DMS 273 (cell line): ENCODE measurements at regions not wholly inside any gene's neighbourhood (a gene's known extent, or its start where the extent isn't known, plus 50 kb on each side); places are given as distances from the start of the nearest gene placed in this dataset.
"Not testable (repeated sequence)": the region's sequence is repeated elsewhere in the genome, so short reads cannot be mapped to it uniquely, and the experiment has no call there.

ENCODE experiments used
- DNase-seq: peaks from one replicate; lab custom pipeline; 2025; ENCODE audit not compliant: unreplicated experiment; lab: John Stamatoyannopoulos, UW

DNA sequence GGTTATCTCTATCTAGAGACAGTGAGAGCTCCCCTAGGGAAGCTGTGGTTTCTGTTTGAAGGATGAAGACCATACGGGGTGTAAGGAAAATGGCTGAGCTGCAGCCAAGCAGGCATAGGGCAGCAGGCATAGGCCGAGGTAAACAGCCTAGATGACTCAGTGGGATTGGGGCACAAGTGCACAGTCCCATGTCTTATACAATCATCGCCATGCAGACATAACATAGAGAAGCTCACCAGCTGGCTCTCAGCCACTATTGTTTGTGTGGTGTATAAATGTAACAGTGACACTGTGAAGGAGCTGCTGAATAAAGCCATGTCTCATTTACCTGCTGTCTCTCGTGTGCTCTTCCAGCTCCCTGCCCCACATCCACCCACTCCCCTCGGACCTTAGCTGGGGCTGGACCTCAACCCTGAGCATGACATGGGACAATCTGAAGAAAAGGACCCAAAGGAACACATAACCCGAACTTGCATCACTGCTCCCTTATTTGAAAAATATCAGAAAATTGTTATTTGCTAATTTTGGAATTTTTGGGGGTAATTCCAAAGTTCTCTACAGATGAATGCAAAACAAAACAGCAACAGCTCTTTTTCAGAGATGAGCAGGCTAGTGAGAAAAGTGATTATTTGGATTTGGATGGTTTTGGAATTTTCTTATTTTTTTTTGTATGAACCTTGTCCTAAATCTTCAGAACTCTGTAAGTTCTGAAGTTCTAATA is 582.7 kb downstream of the REEP3 start:
- DNase-seq: no peak

DNA sequence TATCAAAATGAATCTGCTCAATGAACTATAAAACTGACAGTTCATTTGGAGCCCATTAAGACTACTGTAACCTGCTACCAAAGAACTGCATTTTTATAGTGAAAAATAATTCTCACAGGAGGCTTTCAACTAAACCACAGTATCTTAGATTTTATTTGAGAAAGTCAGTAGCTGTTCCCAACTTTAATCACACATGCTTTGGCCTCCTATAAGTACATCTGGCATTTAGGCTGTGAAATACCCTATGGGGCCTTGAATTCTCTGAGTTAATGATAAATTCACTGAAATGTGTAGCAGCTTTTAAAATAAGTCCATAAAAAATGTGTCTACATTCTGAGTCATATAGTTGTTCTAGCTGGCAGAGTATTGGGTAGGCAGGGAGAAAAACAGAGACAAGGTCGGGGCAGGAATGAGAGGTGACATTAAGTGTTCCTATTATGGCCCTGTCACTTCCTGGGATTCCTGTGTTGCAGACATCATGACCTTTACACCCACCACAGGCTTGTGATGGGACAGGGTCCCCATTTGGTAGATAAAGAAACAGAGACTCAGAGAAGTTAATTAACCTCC is 588.8 kb downstream of the REEP3 start:
- no peak for DNase-seq

DNA sequence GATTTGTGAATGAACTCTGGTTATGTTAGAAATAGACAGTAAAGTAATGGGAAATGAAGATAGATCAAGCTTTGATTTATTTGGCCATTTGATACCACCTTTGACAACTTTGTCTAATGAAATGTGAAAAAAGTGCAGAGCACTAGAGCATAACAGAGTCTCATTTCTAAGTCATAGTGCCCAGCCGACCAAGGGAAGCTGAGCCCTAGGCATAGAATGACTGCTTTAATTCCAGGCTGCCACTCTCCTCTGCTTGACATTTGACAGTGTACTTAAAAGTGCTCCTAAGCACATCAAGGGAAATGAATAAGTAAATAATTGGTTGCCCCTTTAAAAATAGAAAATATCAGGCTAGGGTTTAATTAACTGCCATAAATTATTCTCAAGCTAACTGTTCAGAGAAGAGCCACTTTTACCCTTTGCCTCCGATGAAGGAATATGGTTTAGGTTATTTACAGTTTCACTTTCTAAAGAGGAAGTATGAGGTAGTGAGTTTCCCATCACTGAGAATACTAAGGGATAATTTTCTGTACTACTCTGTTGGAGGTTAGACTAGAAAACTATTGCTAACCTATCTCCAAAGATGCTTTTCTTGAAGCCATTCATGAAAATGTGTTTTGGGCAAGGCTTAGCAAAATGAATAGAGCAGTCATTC is 591.6 kb downstream of the REEP3 start:
- DNase-seq: no peak

DNA sequence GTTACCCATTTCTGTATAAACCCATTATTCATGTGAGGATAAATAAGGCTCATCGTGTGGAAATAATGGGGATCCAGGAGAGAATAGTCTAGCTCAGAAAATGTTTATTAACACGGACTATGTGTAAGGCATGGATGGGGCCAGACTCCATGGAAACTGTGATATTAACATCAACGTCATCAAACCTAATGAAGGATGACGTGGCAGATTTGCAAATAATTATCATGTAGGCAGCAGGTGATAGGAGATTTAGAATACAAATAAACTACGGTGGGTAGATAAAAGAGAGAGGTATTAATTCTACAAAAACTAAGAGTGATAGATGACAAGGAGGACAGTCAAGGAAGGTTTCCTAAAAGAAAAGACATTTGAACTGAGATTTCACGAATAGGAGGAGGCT is 592.2 kb downstream of the REEP3 start:
- DNase-seq: no peak

DNA sequence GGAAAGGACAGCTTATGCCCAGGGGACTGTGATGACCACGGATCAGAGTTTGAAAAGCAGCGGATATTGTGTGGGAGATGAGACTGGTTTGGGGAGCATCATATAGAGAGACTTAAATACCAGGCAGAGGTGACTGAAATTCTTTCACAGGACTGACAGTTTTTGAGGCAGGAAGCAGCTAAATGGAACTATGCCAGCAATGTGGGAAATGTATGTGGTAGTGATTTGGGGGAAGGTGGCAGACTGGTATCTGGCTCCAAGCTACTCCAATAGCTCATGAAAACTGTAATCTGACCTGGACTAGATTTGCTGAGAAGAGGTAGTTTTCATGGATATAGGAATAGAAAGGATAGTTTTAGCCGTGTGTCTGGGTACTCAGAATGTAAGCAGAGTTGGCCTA is 592.6 kb downstream of the REEP3 start:
- no peak for DNase-seq

DNA sequence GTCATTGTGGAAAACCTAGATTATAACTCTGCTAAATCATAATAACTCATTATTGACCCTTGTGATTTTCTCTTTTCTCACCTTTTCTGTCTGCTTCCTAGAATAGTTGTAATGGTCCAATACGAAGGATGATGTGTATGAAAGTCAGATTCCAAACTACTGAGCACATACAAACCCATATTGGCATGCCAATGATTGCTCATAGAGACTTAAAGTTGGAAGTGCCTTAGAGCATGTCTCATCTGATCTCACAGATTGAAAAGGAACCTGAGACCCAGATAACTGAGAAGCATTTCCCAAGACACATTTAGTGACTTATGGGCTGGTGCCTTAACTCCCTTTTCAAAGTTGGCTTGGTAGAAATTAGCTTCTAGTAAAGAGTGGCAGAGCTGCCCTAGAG is 594.3 kb downstream of the REEP3 start:
- DNase-seq: no peak

DNA sequence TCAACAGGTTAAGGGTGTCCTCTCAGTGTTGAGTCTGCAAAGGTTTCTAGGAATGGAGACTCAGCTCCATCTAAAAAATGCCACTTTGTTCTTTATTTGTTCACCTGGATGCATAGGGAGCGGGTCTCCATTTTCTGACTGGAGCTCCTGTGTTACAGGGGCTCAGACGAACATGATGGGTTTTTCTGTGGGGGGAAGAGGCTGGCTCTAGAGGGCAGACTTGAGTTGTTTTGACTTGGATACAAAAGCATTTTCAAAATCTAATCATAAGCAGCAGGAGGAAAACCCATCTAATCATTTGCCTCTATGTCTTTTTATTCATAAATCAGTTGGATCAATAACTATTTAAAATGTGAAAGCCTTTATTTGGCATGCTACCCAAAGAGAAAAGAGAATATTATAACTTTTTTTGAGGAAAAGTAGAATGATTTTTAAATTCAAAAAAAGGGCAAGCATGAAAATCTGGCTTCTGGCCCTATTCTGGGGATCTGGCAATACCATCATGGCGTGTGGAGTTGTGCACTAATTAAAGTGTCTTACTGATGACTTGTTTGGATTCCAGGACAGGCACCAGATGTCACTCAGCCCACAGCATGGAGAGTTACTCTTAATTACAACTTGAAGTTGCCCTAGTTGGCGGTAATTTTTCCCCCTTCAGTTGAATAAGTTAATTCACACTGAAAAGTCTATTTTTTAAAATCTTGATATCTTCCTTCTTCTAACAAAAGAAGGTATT is 594.9 kb downstream of the REEP3 start:
- peak; percentile 23 for DNase-seq

DNA sequence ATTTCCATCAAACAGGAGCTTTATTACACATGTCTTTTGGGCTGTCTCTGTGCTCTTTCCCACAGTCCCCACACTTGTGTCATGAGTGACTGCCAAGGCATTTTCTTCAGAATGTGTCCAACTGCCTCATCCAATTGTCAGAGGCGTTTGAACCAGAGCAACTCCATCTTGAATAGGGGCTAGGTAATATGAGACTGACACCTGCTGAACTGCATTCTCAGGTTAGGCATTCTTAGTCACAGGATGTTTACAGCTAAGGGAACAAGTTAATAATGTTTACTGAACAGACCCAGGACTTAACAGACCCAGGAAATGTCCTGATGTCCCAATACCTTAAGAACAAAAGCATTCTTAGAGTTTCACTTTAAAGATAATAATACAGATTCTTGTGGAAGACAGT is 595.5 kb downstream of the REEP3 start:
- DNase-seq: no peak

DNA sequence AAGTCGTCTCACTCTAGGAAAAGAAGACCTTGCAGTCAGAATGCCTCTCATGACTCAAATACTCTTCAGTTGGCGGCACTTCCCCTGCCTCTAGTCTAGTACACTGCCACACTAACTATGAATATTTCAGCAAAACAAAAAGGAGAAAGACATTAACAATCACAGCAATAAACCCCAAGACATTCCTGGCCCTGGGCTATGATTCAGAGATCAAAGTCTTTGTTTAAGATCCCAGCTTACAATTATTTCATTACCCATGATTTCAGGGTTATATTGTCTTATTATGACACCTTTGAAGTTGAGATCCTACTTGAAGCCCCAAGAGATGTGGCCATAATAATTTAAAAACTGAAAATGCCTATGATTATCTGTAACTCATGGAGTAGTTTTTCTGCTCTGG is 597.5 kb downstream of the REEP3 start:
- DNase-seq: no peak

DNA sequence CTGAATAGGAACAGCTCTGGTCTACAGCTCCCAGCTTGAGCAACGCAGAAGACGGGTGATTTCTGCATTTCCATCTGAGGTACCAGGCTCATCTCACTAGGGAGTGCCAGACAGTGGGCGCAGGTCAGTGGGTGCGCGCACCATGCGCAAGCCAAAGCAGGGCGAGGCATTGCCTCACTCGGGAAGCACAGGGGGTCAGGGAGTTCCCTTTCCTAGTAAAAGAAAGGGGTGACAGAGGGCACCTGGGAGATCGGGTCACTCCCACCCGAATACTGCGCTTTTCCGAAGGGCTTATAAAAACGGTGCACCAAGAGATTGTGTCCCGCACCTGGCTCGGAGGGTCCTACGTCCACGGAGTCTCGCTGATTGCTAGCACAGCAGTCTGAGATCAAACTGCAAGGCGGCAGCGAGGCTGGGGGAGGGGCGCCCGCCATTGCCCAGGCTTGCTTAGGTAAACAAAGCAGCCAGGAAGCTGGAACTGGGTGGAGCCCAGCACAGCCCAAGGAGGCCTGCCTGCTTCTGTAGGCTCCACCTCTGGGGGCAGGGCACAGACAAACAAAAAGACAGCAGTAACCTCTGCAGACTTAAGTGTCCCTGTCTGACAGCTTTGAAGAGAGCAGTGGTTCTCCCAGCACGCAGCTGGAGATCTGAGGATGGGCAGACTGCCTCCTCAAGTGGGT is 599.2 kb downstream of the REEP3 start:
- DNase-seq: not testable (repeated sequence)

DNA sequence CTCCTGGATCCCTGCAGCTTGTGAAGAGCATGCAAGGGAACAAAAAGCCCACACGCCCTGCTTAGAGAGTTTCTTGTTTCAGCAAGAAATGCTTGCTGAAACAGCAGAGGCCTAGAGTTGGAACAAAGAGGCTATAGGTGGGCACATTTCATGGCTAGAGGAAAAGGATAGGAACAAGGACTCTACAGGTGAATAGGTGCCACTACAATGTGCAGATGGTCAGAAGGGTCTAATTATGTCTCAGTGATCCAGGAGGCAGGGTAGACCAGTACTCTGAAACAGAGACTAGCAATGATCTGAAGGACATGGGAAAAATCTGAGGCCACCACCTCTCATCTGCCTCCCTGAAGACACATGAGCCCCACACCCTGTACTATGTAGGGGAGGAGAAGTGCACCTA is 609.0 kb downstream of the REEP3 start:
- no peak for DNase-seq

DNA sequence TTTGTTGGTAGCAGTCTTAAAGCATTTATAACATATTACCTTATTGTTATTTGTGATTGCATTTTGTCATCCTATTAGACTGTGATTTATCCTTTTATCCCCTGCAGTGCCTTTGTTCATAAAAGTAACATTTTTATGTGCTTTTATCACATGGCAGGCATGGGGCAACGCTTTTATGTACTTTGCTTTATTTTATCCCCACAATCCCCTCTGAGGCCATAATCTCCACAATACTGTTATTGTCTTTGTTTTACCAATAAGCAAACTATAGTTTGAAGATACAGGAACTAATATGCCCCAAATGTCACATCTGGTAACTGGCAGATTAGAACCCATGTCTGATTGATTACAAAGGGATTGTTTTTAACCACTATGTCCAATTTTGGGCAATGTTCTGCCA is 613.5 kb downstream of the REEP3 start:
- no peak for DNase-seq

DNA sequence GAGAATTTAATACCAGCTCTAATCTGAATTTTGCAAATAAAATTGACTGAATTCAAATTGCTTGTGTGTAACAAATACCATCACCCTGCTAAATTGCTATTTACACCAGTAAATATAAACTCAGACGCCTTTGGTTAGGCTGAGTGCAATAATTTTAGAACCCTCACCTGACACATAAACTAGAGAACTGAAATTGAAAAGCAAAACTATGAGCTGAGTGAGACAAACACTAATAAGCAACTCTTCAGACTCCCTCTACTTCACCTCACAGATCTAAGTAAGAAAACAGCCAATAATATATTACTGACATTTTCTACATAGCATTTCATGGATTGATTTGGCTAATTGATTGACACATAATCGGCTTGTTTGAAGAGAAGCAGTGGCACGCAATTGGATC is 621.2 kb downstream of the REEP3 start:
- no peak for DNase-seq

DNA sequence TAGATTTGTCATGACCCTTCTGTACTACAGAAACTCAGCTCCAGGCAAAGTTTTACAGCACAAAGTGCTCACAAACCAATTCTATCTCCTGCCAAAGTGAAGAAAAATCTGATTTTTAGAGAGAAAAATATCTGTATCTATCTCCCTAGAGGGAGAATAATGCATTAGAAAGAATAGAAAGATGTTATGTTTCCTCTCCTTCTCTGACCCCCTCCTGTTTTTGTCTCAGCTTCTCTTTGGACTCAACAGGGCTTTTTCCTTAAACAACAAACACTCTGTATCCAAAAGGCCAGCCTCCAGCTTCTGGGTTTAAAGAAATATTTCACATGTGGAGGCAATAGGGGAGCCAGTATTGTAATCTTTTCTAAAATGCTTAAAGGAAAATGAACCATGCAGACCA is 627.4 kb downstream of the REEP3 start:
- DNase-seq: no peak

DNA sequence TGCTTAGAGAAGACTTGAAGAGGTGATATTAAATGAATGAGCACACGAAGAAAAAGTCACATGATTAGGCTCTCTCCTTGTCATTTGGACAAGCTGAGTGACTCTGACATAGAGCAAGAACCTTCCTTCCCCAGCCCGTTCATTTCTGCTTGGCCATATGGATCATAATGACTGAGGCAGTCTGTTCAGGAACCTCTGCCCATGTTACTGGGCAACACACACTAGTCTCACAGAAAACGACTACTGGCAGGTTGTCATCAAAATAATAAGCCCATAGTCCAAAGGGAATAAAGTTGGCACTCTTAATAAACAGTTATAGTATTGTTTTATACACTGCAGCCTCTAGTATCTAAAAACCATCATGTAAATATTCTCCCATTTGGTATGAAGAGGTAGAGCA is 635.0 kb downstream of the REEP3 start:
- peak; percentile 0 for DNase-seq

DNA sequence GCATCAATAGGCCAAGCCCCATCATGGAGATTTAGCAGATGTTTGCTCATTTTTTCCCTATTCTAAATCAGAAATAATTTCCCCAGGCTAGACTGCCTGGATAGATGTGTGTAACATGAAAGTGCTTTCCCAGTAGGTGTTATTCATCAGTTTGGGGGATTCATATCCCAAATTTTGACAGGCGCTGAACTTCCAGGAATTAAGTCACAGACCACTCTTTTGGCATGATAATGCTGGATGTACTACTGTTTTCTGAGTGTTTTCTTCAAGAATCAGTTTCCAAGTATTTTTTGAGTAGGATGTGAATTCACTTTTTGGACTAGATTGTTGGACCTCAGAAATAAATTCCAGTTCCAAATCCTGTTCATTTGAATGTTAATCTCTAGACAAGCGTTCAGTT is 637.4 kb downstream of the REEP3 start:
- DNase-seq: no peak

DNA sequence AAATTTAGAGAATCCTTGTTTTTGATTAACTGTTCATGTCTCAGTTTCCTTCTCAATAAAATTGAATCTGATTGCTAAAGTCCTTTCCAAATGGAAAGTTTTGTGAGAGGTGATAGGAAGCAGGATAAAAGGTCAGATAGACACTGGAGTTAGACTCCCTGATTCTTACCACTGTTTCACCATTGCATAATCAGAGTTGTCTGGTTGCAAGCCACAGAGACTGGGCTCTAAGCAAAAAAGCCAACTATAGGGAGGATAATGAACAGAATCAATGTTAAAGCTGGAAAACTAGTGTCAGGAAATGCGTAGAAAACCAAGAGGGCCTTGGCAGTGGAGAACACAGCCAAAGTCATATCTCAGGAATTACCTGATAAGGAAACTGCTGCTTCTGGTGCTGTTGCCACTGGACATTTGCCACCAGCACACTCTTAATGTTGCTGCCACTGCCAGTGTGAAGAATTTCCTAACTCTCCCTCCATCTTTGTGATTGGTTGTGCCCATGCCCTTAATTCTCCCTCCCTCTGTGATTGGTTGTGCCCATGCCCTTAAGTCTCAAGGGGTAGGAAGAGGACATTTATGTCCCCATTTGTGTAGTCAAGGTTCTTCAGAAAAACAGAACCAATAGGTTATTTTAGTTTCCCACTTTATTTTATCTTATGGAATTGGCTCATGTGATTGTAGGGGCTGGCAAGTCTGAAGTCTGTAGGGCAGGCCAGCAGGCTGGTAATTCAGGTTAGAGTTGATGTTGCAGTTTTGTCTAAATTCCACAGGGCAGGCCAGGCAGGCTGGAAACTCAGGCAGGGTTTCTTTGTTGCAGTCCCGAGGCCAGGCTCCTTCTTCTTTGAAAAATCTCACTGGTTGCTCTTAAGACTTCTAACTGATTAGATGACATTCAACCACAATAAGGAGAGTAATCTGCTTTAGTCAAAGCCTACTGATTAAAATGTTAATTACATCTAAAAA is 639.0 kb downstream of the REEP3 start:
- DNase-seq: no peak

DNA sequence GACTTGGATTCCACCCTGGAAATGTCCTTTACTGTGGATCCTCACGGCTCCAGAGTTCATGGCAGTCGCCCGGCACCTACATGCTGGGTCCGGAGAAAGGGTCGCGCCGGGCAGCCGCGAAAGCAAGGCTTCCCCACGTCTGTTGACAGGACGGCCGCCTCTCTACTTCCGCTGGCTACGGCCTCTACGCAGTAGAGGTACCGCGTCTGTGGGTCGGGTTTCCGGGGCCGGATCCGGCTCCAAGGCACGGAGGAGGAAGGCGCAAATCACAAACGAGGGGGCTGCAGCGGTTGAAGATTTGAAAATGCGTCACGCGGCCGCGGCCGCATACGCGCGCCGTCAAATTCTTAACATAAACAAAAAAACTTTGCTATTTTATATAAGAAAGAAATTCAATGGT is 649.6 kb downstream of the REEP3 start:
- DNase-seq: no peak

DNA sequence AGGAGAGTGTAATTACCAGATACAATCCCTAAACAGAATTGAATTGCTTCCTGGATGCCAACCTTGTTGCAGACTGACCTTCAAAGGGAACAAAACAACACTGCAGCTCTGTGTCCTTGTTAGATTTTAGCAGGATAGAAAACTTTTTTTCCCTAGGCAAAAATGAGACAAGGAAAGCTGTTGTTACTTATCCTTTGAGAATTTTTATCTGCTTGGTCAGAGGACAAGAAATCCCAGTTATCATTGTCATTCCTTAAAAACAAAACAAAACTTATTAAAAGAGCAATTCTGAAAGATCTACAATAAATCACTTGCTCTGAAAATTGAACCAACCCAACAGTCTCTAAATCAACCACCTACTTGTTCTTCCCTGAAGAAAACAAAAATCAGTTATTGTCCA is 652.6 kb downstream of the REEP3 start:
- no peak for DNase-seq

DNA sequence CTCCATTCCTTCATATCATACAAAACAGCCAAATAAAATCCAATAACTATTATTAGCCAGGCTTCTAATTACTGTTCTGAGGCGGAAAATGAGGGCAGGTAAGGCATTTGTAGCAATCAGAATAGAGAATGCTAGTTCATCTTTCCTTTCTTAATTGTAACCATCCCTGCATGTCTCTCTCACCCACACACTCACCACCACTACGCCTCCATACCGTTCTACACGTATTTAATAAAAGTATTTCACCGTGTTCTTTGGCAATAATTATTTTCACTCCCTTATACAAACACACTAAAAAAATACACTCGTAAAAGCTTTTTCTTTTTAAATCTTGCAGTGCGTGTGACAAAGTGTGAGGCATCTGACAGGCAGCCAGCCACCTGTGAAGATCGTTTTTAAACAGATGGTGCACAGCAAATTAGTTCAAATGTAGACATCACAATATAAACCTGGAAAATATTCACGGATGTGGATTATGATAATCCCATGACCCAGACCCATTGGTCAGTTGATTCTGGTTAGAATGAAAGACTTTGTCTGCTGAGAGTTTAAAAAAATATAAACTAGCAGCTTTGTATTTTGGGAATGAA is 653.6 kb downstream of the REEP3 start:
- DNase-seq: no peak
